IMR-90 (cell line): ENCODE measurements at regions not wholly inside any gene's neighbourhood (a gene's known extent, or its start where the extent isn't known, plus 50 kb on each side); places are given as distances from the start of the nearest gene placed in this dataset.

ENCODE experiments used
- ATAC-seq: fragments of 200-7000 bp; cut with Tn5 transposase; 2 replicates; pipeline ENCODE4 v1.9.1; 2020; ENCODE audit warnings: low read depth, mild to moderate bottlenecking, moderate library complexity
- BruUV-seq: library from RNA; stranded (reverse); fragments of 400-500 nt; replicated peaks from 2 replicates; lab custom pipeline; 2021; lab: Mats Ljungman, UMichigan
- CTCF ChIA-PET: fragments of 300-600 bp; formaldehyde crosslinking; extraction: SDS; loops from one replicate; lab custom pipeline; 2021; ENCODE audit warnings: antibody characterized with exemption; lab: Yijun Ruan, JAX
- POLR2A ChIA-PET: fragments of 300-600 bp; sonication (Branson Sonifier 250); formaldehyde crosslinking; loops from one replicate; lab custom pipeline; 2022; ENCODE audit warnings: antibody characterized with exemption; ENCODE audit not compliant: unreplicated experiment; lab: Charles Lee
- DNase-seq: peaks from one replicate; pipeline ENCODE4 v3.0.0; 2013
- H2AFZ ChIP-seq: replicated peaks from 2 replicates; pipeline ENCODE3; 2013; ENCODE audit warnings: low read length, mild to moderate bottlenecking; ENCODE audit not compliant: poor library complexity
- H2AK5ac ChIP-seq: 2 replicates; pipeline ENCODE4 v1.6.1; 2013; ENCODE audit warnings: low read depth, low read length, inconsistent platforms
- H2AK9ac ChIP-seq: replicated peaks from 2 replicates; pipeline ENCODE3; 2013; ENCODE audit warnings: mild to moderate bottlenecking, low read depth, low read length, moderate library complexity; ENCODE audit not compliant: poor library complexity
- H2BK120ac ChIP-seq: 2 replicates; pipeline ENCODE4 v1.6.1; 2013; ENCODE audit warnings: low read depth, low read length, inconsistent platforms
- H2BK15ac ChIP-seq: 3 replicates; pipeline ENCODE4 v1.6.1; 2013; ENCODE audit warnings: low read depth, low read length, inconsistent platforms
- H2BK20ac ChIP-seq: 2 replicates; pipeline ENCODE4 v1.6.1; 2013; ENCODE audit warnings: low read depth, mild to moderate bottlenecking, inconsistent platforms, low read length, moderate library complexity
- H2BK5ac ChIP-seq: 2 replicates; pipeline ENCODE4 v1.6.1; 2013; ENCODE audit warnings: mild to moderate bottlenecking, low read depth, low read length, inconsistent platforms; ENCODE audit not compliant: poor library complexity, severe bottlenecking
- H3K14ac ChIP-seq: replicated peaks from 2 replicates; pipeline ENCODE4 v1.6.1; 2013; ENCODE audit warnings: low read depth, low read length, inconsistent platforms
- H3K18ac ChIP-seq: 2 replicates; pipeline ENCODE4 v1.6.1; 2013; ENCODE audit warnings: low read depth, low read length, control low read depth
- H3K23ac ChIP-seq: 2 replicates; pipeline ENCODE4 v1.6.1; 2013; ENCODE audit warnings: low read depth, low read length, inconsistent platforms
- H3K27ac ChIP-seq: 2 replicates; pipeline ENCODE4 v1.5.1; 2013; ENCODE audit warnings: mild to moderate bottlenecking, control low read depth, low read length; ENCODE audit not compliant: insufficient read depth
- H3K27me3 ChIP-seq: 2 replicates; pipeline ENCODE4 v1.6.1; 2013; ENCODE audit warnings: low read length; ENCODE audit not compliant: control insufficient read depth, insufficient read depth
- H3K36me3 ChIP-seq: 2 replicates; pipeline ENCODE4 v1.6.1; 2013; ENCODE audit warnings: low read length, mixed read lengths; ENCODE audit not compliant: control insufficient read depth, insufficient read depth
- H3K4ac ChIP-seq: 2 replicates; pipeline ENCODE4 v1.6.1; 2013; ENCODE audit warnings: low read depth, low read length, inconsistent platforms
- H3K4me1 ChIP-seq: 2 replicates; pipeline ENCODE4 v1.6.1; 2013; ENCODE audit warnings: low read length, mixed read lengths; ENCODE audit not compliant: control insufficient read depth, insufficient read depth
- H3K4me2 ChIP-seq: 2 replicates; pipeline ENCODE4 v1.6.1; 2013; ENCODE audit warnings: low read depth, mild to moderate bottlenecking, control low read depth, low read length, moderate library complexity
- H3K4me3 ChIP-seq: 2 replicates; pipeline ENCODE4 v1.5.1; 2013; ENCODE audit warnings: low read depth, mild to moderate bottlenecking, control low read depth, low read length, moderate library complexity; ENCODE audit not compliant: insufficient read depth
- H3K56ac ChIP-seq: 2 replicates; pipeline ENCODE4 v1.6.1; 2013; ENCODE audit warnings: low read length, inconsistent platforms; ENCODE audit not compliant: insufficient read depth; ENCODE audit errors: extremely low read depth
- H3K79me1 ChIP-seq, 2 experiments: 2 replicates each; pipeline ENCODE4 v1.6.1; 2013; ENCODE audit warnings: low read length in 2 of 2, inconsistent platforms in 1 of 2, low read depth in 1 of 2
- H3K9ac ChIP-seq: 2 replicates; pipeline ENCODE4 v1.6.1; 2013; ENCODE audit warnings: low read depth, low read length, control low read depth
- H3K9me1 ChIP-seq: 2 replicates; pipeline ENCODE4 v1.6.1; 2013; ENCODE audit warnings: low read length, inconsistent platforms; ENCODE audit not compliant: insufficient read depth
- H3K9me3 ChIP-seq: 2 replicates; pipeline ENCODE4 v1.6.1; 2013; ENCODE audit warnings: low read length; ENCODE audit not compliant: control insufficient read depth, insufficient read depth
- H4K20me1 ChIP-seq: 2 replicates; pipeline ENCODE4 v1.6.1; 2013; ENCODE audit warnings: low read length, inconsistent platforms; ENCODE audit not compliant: insufficient read depth
- H4K5ac ChIP-seq: 2 replicates; pipeline ENCODE4 v1.6.1; 2013; ENCODE audit warnings: mild to moderate bottlenecking, low read depth, low read length, control low read depth
- H4K8ac ChIP-seq, 2 experiments: 2 replicates each; pipeline ENCODE4 v1.6.1; 2013; ENCODE audit warnings: low read depth in 2 of 2, low read length in 2 of 2, control low read depth in 1 of 2, inconsistent platforms in 1 of 2
- H4K91ac ChIP-seq: 2 replicates; pipeline ENCODE4 v1.6.1; 2013; ENCODE audit warnings: low read depth, low read length, inconsistent platforms; ENCODE audit not compliant: insufficient read depth
- BHLHE40 ChIP-seq: fragments of 150-350 bp; IDR thresholded peaks from 2 replicates; pipeline ENCODE4 v1.6.1; 2016; ENCODE audit warnings: mild to moderate bottlenecking, low read depth, low read length
- MAFK ChIP-seq: IDR thresholded peaks from 2 replicates; pipeline ENCODE4 v1.6.1; 2012; ENCODE audit warnings: low read depth, low read length, improper control_type of control experiment
- MXI1 ChIP-seq: IDR thresholded peaks from 2 replicates; pipeline ENCODE4 v1.6.1; 2012; ENCODE audit warnings: low read depth, mild to moderate bottlenecking, low read length, moderate library complexity, borderline replicate concordance
- NFE2L2 ChIP-seq: fragments of 150-350 bp; IDR thresholded peaks from 2 replicates; pipeline ENCODE4 v1.6.1; 2016; ENCODE audit warnings: low read depth, mild to moderate bottlenecking, low read length
- WGBS, 2 experiments: methylation state at CpG; one replicate each; pipeline versions ENCODE4 v1.1.5 to v1.1.7; 2013; ENCODE audit warnings: missing lambda C conversion rate in 2 of 2; ENCODE audit not compliant: insufficient read length in 1 of 2; ENCODE audit errors: extremely low coverage in 2 of 2; 5-methylcytosine and 5-hydroxymethylcytosine counted together
- dilution Hi-C: fragments of 300-500 bp; cut with HindIII; formaldehyde crosslinking; loops from one replicate; pipeline ENCODE4 v1.14.3; 2018; ENCODE audit warnings: low sequenced_read_pairs; ENCODE audit not compliant: unreplicated experiment
- in situ Hi-C: fragments of 300-500 bp; cut with MboI; formaldehyde crosslinking; loops from 3 replicates; pipeline ENCODE4 v1.14.3; 2019; ENCODE audit warnings: low sequenced_read_pairs, inconsistent platforms, mixed read lengths
- intact Hi-C: fragments of 100-400 bp; cut with micrococcal nuclease; formaldehyde crosslinking; loops from 2 replicates; pipeline ENCODE4 v1.10.0; 2022

DNA sequence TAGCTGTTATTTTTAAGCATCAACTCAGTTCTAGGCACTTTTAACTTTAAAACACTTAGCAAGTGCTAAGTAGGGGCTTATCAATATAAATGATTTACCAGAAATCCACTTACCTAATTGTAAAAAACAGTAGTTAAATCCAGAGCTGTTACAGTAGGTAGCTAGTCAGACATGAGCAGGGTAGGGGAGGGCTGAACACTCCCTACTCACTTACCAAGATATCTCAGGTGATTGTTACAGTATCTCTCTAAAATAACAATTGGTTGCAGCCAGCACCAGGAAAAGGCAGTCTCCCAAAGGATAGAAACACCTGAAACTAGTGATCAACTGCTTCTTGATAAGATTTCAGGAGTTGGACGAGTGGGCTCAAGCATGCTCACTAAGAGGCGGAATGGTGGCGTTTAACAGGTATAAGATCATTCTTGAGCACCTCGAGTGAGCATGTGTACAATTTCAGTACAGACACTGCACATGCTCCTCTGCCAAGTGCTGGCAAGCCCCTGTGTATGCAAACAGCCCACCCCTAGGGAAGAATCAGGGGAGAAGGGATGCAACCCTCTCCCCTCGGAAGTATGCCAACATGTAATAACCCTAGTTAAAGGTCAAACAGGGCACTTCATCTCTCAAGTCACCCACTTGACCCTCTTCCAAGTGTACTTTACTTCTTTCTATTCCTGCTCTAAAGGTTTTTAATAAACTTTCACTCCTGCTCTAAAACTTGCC, 1113.6 kb upstream of the SEL1L start:
- dilution Hi-C loops (no loop called here), in situ Hi-C loops (no loop called here), intact Hi-C loops (no loop called here)
- ATAC-seq: no peak
- Histone ChIP-seq H3K4me1 (no peaks in the 10 kb centered on the region), H3K9ac (no peak overlapping the region), H3K27ac (no peak overlapping the region), H2BK120ac (no peak overlapping the region), H3K27me3 (no peaks in the 10 kb centered on the region), H4K8ac (no peak overlapping the region), H2BK20ac (no peak overlapping the region), H4K5ac (no peak overlapping the region), H2AK5ac (no peak overlapping the region), H3K56ac (no peak overlapping the region), H3K18ac (no peak overlapping the region), H2BK5ac (no peak overlapping the region), H2AFZ (no peak overlapping the region), H3K4me2 (no peak overlapping the region), H3K9me3 (peaks cover 10% of the 10 kb centered on the region), H3K4me3 (no peak overlapping the region), H3K4ac (no peak overlapping the region), H4K91ac (no peak overlapping the region), H3K23ac (no peak overlapping the region), H2AK9ac (no peak overlapping the region), H3K79me1 (no peaks in the 10 kb centered on the region), H4K20me1 (no peaks in the 10 kb centered on the region), H3K14ac (no peak overlapping the region), H3K36me3 (no peaks in the 10 kb centered on the region), H2BK15ac (no peak overlapping the region), H3K9me1 (no peaks in the 10 kb centered on the region)
- WGBS, 2 experiments: 40% methylated on average over 1 of the region's 5 CpGs; no CpG with 5 or more reads in 1 of the 2 experiments
- ChIA-PET CTCF (no interaction called here), POLR2A (no interaction called here)
- no TSS peak for BruUV-seq
- DNase-seq: no peak
- no peak for TF ChIP-seq BHLHE40
- no peak for TF ChIP-seq MXI1
- TF ChIP-seq NFE2L2: no peak
- TF ChIP-seq MAFK: no peak
